Muscle layer of colon (tissue), 2 donors: ENCODE measurements at regions not wholly inside any gene's neighbourhood (a gene's known extent, or its start where the extent isn't known, plus 50 kb on each side); places are given as distances from the start of the nearest gene placed in this dataset.
"Not testable (repeated sequence)": the region's sequence is repeated elsewhere in the genome, so short reads cannot be mapped to it uniquely, and the experiment has no call there.

Source experiments
- H3K27ac ChIP-seq: one replicate; pipeline ENCODE4 v1.7.0; 2013; ENCODE audit warnings: low read depth, mild to moderate bottlenecking, low read length, moderate library complexity
- H3K27me3 ChIP-seq, 2 donors: one replicate each; pipeline ENCODE4 v1.7.0; 2013; ENCODE audit warnings: low read length in 2 of 2, mild to moderate bottlenecking in 2 of 2; ENCODE audit not compliant: insufficient read depth in 2 of 2, control insufficient read depth in 1 of 2
- H3K36me3 ChIP-seq: one replicate; pipeline ENCODE4 v1.7.0; 2013; ENCODE audit warnings: mild to moderate bottlenecking, low read length; ENCODE audit not compliant: insufficient read depth
- H3K4me1 ChIP-seq: one replicate; pipeline ENCODE4 v1.7.0; 2013; ENCODE audit warnings: mild to moderate bottlenecking, low read length; ENCODE audit not compliant: insufficient read depth
- H3K4me3 ChIP-seq, 2 donors: one replicate each; pipeline ENCODE4 v1.7.0; 2013; ENCODE audit warnings: low read length in 2 of 2, low read depth in 1 of 2, mild to moderate bottlenecking in 1 of 2, moderate library complexity in 1 of 2
- H3K9ac ChIP-seq: one replicate; pipeline ENCODE4 v1.7.0; 2013; ENCODE audit warnings: low read length
- H3K9me3 ChIP-seq: one replicate; pipeline ENCODE4 v1.7.0; 2013; ENCODE audit warnings: mild to moderate bottlenecking, low read length
- donor health status: abdominal sarcoma.
- donor health status: Adenocarcinoma of cecum.

DNA sequence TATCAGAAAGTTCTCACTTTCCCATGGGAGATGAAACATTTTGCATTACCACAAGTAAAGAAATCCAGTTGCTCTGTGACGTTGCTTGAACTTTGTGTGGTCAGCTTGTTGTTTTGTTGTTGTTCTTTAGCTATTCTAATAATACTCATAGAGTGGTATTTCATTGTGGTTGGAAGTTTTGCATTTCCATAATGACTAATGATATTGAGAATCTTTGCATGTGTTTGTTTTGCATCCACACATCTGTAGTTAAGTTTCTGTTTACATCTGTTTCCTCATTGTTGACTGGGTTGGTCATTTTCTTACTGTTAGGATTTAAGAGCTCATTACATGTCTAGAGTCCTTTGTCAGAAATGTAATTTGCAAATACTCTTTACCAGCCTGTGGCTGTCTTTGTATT, 133.2 kb upstream of the LRRC61 start:
- not testable (repeated sequence) for H3K27ac ChIP-seq, H3K4me1 ChIP-seq, H3K9ac ChIP-seq, H3K4me3 ChIP-seq, H3K27me3 ChIP-seq, H3K36me3 ChIP-seq, H3K9me3 ChIP-seq

DNA sequence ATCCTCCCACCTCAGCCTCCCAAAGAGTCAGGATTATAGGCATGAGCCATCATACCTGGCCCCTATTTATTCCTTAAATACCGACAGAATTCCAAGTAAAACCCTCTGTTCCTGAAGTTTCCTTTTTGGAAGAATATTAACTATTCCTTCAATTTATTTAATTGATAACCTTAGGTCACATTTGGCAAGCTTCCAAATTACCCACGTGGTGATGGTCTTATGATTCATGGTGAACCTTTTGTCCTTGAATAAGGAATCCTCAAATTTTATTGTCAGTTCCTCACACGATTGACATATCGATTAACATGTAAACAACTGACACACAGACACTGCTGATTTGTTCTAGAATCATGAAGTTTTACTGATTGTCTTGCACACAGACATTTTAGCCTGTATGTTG, 130.6 kb upstream of the LRRC61 start:
- H3K4me1 ChIP-seq, H3K27me3 ChIP-seq, H3K9ac ChIP-seq, H3K27ac ChIP-seq, H3K36me3 ChIP-seq, H3K9me3 ChIP-seq, H3K4me3 ChIP-seq: not testable (repeated sequence)

DNA sequence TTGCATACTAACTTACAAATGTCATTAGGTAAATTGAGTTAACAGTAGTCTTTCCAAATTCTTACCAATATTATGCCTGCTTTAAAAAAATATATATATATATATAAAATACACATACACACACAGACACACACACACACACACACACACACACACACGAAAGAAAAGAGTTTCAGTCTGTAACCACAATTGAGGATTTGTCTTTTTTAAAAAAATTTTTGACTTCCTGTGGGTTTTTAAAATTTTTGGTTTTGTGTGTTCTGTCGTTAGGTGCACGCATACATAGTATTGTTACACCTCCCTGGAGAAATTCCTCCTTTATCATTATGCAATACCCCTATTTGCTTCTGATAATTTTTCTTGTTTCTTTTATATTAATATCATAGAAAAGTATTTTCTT, 129.3 kb upstream of the LRRC61 start:
- H3K4me1 ChIP-seq, H3K4me3 ChIP-seq, H3K9ac ChIP-seq, H3K27ac ChIP-seq, H3K27me3 ChIP-seq, H3K36me3 ChIP-seq, H3K9me3 ChIP-seq: not testable (repeated sequence)
